ENCODE measurements at regions not wholly inside any gene's neighbourhood (a gene's known extent, or its start where the extent isn't known, plus 50 kb on each side); places are given as distances from the start of the nearest gene placed in this dataset.

- in situ Hi-C loops (cut with MboI; ENCODE audit: low pct_unique_long_range_greater_than_20kb, low sequenced_read_pairs): no loop called here
Observed at GRCh38 chr17:15076991-15077663, 188.0 kb downstream of the PMP22 start.

GRCh38 chr17:15051933-15052332 lies 213.2 kb downstream of the PMP22 start:
- DNase-seq: no peak
- in situ Hi-C loops (cut with MboI; ENCODE audit: low pct_unique_long_range_greater_than_20kb, low sequenced_read_pairs): no loop called here

More at GRCh38 chr17:15076991-15077663, 188.0 kb downstream of the PMP22 start:
- DNase-seq: no peak

DNA sequence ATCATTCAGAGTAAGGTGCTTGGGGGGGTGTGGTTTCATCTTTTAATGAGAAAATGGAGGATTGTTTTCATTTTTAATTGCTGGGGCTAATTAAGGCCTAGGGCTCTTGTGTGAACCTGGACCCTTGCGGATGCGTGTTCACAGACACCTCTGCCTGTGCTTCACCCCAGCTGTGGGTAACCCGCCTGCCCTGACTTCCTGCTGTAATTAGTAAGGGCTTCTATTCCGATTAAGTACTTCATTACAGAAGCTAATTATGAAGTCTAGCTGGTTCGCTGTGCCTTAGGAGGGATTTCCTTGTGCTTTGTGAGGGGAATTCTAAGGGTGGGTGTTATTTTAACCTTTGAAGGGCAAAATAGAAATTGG lies 215.3 kb downstream of the PMP22 start:
- in situ Hi-C loops (cut with MboI; ENCODE audit: low pct_unique_long_range_greater_than_20kb, low sequenced_read_pairs): no loop called here
- no peak for DNase-seq

GRCh38 chr17:15048933-15049794 lies 216.0 kb downstream of the PMP22 start:
- DNase-seq: no peak
- in situ Hi-C loops (cut with MboI; ENCODE audit: low pct_unique_long_range_greater_than_20kb, low sequenced_read_pairs): no loop called here

DNA sequence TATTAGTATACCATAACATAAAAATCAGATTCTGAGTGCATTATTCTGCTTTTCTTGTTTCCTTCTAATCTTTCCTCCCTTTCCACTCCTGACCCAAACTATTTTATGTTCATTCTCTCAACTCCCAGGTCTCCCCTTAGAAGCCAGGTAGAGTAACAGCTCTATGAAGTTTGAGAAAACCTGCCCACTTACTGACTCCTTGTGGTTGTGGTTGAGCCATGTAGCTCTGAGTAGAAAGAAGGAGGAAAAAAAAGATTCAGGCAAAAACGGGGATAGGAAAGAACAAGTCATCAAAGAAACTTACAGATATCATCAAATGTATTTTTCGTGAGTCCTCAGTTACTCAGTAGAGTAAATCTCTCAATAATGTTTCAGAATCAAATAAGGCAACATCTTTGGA lies 216.7 kb downstream of the PMP22 start:
- in situ Hi-C loops (cut with MboI; ENCODE audit: low pct_unique_long_range_greater_than_20kb, low sequenced_read_pairs): no loop called here
- no peak for DNase-seq

GRCh38 chr17:15042311-15042710 lies 222.8 kb downstream of the PMP22 start:
- DNase-seq: no peak
- in situ Hi-C loops (cut with MboI; ENCODE audit: low pct_unique_long_range_greater_than_20kb, low sequenced_read_pairs): no loop called here

DNA sequence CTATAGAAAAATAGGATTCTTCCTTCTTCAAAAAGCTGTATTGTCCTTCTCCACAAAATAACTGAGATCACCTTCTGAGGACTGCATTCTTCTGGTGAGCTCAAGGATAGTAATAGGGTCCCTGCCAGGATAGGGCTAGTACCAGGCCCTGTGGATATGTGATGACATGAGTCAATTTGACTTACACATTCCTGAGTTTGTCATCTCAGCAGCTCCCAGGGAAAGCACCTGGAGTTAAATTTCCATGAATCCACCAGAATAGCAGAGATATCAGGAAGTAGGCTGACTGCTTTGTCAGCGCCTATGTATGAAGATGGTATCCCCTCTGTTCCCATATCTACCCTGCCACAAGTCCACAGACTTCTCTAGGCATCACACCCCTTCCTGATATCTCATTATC lies 225.8 kb downstream of the PMP22 start:
- in situ Hi-C loops (cut with MboI; ENCODE audit: low pct_unique_long_range_greater_than_20kb, low sequenced_read_pairs): no loop called here
- DNase-seq: no peak

DNA sequence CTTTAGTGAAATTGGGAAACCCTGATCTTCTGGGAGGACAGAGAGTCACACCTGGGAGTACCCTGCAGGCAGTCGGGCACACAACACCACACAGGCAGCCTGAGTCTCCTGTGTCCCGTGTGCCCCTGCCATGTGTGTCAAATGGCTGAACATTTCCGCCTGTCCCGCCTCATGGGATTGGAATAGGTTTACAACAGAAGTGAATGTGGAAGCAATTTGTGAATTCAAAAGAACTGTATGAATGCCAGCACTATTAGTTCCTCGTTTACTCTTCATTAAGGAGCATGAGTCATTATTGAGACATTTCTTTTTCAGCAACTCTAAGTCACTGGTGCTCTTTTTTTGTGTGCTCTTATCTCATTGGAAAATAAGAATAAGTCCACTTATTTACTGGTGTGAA lies 226.5 kb downstream of the PMP22 start:
- no peak for DNase-seq
- in situ Hi-C loops (cut with MboI; ENCODE audit: low pct_unique_long_range_greater_than_20kb, low sequenced_read_pairs): no loop called here

DNA sequence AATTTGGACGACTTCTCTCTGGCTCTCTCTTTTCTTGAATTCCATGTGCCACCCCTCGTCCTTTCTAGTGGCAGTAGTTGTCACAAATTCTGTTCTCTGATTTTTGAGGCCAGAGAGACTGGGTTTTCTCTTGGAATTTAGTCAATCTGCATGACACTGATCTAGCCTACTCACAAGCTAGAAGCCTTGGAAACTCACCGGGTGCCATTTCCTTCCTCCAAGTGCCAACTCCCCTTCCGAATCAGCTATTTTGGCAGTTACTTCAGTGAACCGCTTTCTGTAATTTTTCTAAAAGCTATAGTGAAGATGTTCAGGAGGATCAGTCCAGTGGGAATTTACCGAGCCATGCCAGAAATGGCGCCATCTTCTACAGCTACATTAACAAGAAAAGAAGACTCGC lies 228.9 kb downstream of the PMP22 start:
- no peak for DNase-seq
- in situ Hi-C loops (cut with MboI; ENCODE audit: low pct_unique_long_range_greater_than_20kb, low sequenced_read_pairs): no loop called here

DNA sequence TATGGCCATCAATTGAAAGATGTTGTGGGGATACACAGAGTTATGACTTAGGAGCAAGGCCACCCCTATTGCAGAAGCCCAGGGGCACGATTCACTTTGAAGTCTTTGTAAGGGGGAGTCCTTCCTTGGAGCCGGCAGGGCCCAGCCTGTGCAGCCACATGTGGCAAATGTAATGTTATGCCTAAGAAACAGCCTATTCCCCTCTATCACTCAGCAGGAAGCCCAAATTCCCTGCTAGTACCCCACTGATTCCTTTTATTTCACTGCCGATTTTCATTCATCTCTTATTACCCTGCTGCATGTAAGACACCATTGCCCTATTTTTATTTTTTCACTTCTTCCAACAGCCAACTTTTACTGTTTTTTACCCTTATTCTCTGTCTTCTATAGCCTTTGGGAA lies 233.2 kb downstream of the PMP22 start:
- DNase-seq: no peak
- in situ Hi-C loops (cut with MboI; ENCODE audit: low pct_unique_long_range_greater_than_20kb, low sequenced_read_pairs): no loop called here

- in situ Hi-C loops (cut with MboI; ENCODE audit: low pct_unique_long_range_greater_than_20kb, low sequenced_read_pairs): no loop called here
Observed at GRCh38 chr17:15029469-15029868, 235.7 kb downstream of the PMP22 start.

GRCh38 chr17:15027853-15028252 lies 237.3 kb downstream of the PMP22 start:
- DNase-seq: no peak
- in situ Hi-C loops (cut with MboI; ENCODE audit: low pct_unique_long_range_greater_than_20kb, low sequenced_read_pairs): no loop called here

More at GRCh38 chr17:15029469-15029868, 235.7 kb downstream of the PMP22 start:
- no peak for DNase-seq

DNA sequence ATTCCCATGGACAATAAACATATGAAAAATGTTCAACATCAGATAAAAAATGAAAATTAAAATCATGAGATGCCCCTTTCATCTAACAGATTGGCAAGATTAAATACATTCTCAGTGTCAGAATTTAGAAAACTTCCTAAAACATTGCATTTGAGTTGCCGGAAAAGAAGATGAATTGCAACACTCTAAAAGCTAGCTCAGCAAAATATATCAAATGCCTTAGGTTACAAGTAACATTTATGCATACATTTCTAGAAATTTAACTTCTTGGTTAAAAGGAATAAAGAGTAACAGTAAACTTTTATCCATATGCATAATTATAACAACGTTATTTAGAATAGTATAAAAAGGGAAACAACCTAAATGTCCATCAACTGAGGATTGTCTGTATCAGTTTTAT lies 239.0 kb downstream of the PMP22 start:
- in situ Hi-C loops (cut with MboI; ENCODE audit: low pct_unique_long_range_greater_than_20kb, low sequenced_read_pairs): no loop called here
- DNase-seq: no peak

DNA sequence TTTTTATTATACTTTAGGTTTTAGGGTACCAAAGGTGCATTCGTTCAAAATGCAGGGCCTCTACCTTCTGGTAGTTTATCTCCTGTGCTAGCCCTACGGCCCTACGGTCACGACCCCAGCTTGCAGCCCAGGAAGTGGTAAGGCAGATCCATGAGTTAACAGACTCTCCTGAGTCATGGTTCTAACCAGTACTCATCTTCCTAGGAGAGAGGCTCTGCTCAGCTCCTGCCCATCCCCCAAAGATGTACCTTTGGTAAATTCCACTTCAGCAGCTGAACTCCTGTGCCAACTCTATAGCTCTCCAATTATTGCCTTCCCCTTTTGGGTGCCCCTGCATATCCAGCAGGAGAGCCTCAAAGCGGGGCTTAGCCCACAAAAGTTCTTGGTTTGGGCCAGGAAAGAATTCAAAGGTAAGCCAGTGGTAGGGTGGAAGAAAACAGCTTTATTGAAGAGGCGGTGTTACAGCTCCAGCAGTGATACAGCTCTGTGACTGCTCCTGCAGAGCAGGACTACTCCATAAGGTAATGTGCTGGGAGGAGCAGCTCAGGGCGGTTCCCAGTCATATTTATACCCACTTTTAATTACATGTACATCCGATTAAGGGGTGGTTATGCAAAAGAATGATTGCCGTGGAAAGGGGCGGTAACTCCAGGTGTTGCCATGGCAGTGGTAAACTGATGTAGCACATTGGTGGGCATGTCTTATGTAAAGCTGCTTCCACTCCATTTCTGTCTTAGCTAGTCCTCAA lies 241.4 kb downstream of the PMP22 start:
- in situ Hi-C loops (cut with MboI; ENCODE audit: low pct_unique_long_range_greater_than_20kb, low sequenced_read_pairs): no loop called here
- DNase-seq: no peak

DNA sequence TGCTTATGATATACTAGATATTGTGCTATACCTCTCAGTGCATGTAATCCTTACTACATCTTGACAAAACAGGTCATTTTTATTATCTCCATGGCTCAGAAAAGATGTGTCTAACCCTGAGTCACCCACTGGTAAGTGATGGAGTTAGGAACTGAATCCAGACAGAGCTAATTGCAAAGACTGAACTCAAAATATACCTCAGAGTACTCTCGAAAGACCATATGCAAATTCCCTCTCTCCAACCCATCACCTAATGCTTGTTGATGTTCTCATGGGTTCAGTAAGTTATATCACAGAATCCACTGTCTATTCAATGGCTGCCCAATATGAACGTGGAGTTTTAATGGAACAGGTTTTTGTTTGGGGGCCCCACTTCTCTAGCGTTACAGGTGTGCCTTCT lies 246.0 kb downstream of the PMP22 start:
- in situ Hi-C loops (cut with MboI; ENCODE audit: low pct_unique_long_range_greater_than_20kb, low sequenced_read_pairs): no loop called here
- no peak for DNase-seq

GRCh38 chr17:15012351-15012980 lies 252.7 kb downstream of the PMP22 start:
- no peak for DNase-seq

DNA sequence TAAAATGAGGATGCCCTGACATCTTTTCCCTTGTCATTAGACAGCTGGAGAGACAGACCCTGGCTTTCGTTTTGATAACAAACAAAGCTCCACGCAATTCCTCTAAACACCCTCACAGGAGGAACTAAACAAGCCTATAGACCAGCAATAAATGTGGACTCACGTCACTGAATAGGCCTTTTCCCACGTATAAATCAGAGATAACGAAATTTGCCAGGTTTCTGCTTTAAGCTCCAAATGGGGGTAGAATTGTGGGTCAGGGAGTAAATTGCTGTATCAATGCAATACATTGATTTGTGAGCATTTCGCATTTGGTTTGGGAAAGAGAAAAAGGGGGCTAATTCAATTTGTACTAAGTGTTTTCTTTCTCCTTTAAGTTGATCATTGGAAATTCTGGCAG lies 256.0 kb downstream of the PMP22 start:
- in situ Hi-C loops (cut with MboI; ENCODE audit: low pct_unique_long_range_greater_than_20kb, low sequenced_read_pairs): no loop called here
- no peak for DNase-seq

More at GRCh38 chr17:15012351-15012980, 252.7 kb downstream of the PMP22 start:
- in situ Hi-C loops (cut with MboI; ENCODE audit: low pct_unique_long_range_greater_than_20kb, low sequenced_read_pairs): no loop called here

- in situ Hi-C loops (cut with MboI; ENCODE audit: low pct_unique_long_range_greater_than_20kb, low sequenced_read_pairs): no loop called here
- no peak for DNase-seq
Observed at GRCh38 chr17:15007147-15007553, 258.0 kb downstream of the PMP22 start.

GRCh38 chr17:15006421-15007128 lies 258.6 kb downstream of the PMP22 start:
- in situ Hi-C loops (cut with MboI; ENCODE audit: low pct_unique_long_range_greater_than_20kb, low sequenced_read_pairs): no loop called here
- no peak for DNase-seq

Data from KBM-7 (cell line).